ENCODE measurements at regions not wholly inside any gene's neighbourhood (a gene's known extent, or its start where the extent isn't known, plus 50 kb on each side); places are given as distances from the start of the nearest gene placed in this dataset.

DNA sequence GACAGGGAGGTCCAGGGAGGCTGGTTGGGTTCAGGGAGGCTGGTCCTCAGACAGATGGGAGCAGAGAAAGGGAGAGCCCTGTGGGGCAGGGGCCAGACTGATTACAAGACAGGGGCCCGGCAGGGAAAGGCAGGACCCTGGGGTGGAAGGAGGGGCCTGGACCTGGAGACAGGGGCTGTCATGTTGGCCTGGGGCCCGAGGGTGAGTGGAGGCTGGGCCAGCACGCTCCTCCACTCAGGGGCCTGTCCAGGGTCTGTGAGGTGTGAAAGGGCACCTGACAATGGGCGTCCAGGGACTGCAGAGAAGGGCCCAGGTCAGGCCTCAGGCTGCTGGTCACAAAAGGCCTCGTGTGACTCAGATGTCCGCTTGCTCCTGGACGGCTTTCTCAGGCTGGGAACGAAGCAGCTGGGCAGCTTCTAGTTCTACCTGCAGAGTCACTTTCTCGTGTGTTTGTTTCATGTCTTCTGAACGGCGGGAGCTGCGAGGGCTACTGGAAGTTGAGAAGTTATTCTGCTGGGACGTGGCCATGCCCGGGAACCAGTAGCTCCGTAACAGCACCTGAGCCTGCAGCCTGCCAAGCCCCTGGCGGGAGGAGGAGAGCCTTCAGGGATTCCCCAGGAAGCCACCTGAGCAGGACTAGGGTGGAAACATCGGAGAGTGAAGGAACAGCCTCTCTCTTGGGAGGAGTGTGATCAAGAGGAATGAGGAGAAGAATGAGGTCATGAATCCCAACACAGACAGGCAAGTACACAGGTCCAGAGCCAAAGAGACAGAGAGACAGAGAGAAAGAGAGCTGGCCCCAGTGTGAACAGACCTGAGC lies 65.8 kb downstream of the KLF6 start:
- TF ChIP-seq CTCF (IDR thresholded peaks at IDR 0.05) (no peak), POLR2A (IDR thresholded peaks at IDR 0.05) (no peak)

Data from right lobe of liver (tissue), 4 donors.